Loucy (cell line): ENCODE measurements at regions not wholly inside any gene's neighbourhood (a gene's known extent, or its start where the extent isn't known, plus 50 kb on each side); places are given as distances from the start of the nearest gene placed in this dataset.

Experiments
- EZH2phosphoT487 ChIP-seq: fragments of 200-600 bp; IDR thresholded peaks from 2 replicates; pipeline ENCODE4 v1.6.1; 2018; ENCODE audit warnings: antibody characterized with exemption, mild to moderate bottlenecking, moderate library complexity, borderline replicate concordance
- TF ChIP-seq, protein P1 (sequence below): fragments of 200-600 bp; sonication (generic); conservative IDR thresholded peaks from 2 replicates; pipeline ENCODE4 v1.5.1; 2014; ENCODE audit warnings: mild to moderate bottlenecking, antibody characterized with exemption, low read length

GRCh38 chr3:148319960-148320359 is 377.7 kb upstream of the AGTR1 start:
- TF ChIP-seq, protein P1, sequence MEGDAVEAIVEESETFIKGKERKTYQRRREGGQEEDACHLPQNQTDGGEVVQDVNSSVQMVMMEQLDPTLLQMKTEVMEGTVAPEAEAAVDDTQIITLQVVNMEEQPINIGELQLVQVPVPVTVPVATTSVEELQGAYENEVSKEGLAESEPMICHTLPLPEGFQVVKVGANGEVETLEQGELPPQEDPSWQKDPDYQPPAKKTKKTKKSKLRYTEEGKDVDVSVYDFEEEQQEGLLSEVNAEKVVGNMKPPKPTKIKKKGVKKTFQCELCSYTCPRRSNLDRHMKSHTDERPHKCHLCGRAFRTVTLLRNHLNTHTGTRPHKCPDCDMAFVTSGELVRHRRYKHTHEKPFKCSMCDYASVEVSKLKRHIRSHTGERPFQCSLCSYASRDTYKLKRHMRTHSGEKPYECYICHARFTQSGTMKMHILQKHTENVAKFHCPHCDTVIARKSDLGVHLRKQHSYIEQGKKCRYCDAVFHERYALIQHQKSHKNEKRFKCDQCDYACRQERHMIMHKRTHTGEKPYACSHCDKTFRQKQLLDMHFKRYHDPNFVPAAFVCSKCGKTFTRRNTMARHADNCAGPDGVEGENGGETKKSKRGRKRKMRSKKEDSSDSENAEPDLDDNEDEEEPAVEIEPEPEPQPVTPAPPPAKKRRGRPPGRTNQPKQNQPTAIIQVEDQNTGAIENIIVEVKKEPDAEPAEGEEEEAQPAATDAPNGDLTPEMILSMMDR: no peak
- TF ChIP-seq EZH2phosphoT487: no peak
